ENCODE measurements at regions not wholly inside any gene's neighbourhood (a gene's known extent, or its start where the extent isn't known, plus 50 kb on each side); places are given as distances from the start of the nearest gene placed in this dataset.

DNA sequence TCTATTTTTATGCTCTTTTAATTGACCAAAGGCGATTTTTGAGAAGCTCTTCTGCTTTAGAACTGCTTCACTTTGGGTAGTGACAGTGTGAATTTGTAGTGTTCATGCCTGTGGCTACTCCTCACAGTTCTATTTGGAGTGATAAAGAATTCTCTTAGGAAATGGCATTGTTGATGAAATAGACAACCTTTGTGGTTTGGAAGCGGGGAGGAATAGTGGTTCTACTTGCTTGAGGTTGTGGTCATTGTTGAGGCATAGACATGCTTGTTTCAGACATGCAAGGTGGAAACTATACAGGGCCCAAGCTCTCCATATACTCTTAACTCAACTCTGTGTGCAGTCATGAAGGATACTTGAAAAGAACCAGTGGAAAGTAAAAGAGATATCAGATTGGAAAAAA, 481.1 kb upstream of the NEGR1 start:
- intact Hi-C loops (cut with micrococcal nuclease): no loop called here
- Histone ChIP-seq H3K79me2 (ENCODE audit: control insufficient read depth, insufficient read depth, low read length) (no peaks in the 10 kb centered on the region), H3K27me3 (replicated peaks in 1 of 4; ENCODE audit: control extremely low read depth in 1 of 4, control insufficient read depth in 3 of 4, insufficient read depth in 4 of 4, low read length in 3 of 4) (no peaks in the 10 kb centered on the region), H3K4me1 (ENCODE audit: control insufficient read depth in 2 of 2, insufficient read depth in 2 of 2, low read length in 2 of 2) (no peaks in the 10 kb centered on the region), H3K9me3 (ENCODE audit: control extremely low read depth in 1 of 3, control insufficient read depth in 2 of 3, insufficient read depth in 1 of 3, low read length in 2 of 3) (no peaks in the 10 kb centered on the region), H3K9ac (ENCODE audit: low read length) (no peak overlapping the region), H2AFZ (ENCODE audit: insufficient read depth, low read depth, low read length, poor library complexity, severe bottlenecking) (no peak overlapping the region), H3K36me3 (replicated peaks in 1 of 2; ENCODE audit: control extremely low read depth in 1 of 2, control insufficient read depth in 1 of 2, extremely low read depth in 1 of 2, insufficient read depth in 2 of 2, low read length in 1 of 2) (no peaks in the 10 kb centered on the region), H4K20me1 (ENCODE audit: control insufficient read depth, insufficient read depth, low read length, poor library complexity, severe bottlenecking) (no peaks in the 10 kb centered on the region), H3K27ac (ENCODE audit: low read length in 2 of 2) (no peak overlapping the region), H3K4me2 (replicated peaks; ENCODE audit: low read depth, low read length, poor library complexity, severe bottlenecking) (no peak overlapping the region), H3K4me3 (ENCODE audit: control extremely low read depth in 1 of 5, extremely low read depth in 1 of 5, insufficient read depth in 1 of 5, low read depth in 2 of 5, low read length in 4 of 5) (no peak overlapping the region)
- ChIA-PET CTCF (no interaction called here), POLR2A (no interaction called here)
- Mint-ChIP-seq H3K27ac (no peak overlapping the region), H3K9me3 (ENCODE audit: insufficient read depth) (peaks cover 5% of the 10 kb centered on the region), H3K4me1 (no peaks in the 10 kb centered on the region), H3K4me3 (no peak overlapping the region), H3K27me3 (no peaks in the 10 kb centered on the region)
- WGBS (ENCODE audit: insufficient coverage): no CpG with 5 or more reads among the region's 2 CpGs
- TF ChIP-seq EZH2 (IDR thresholded peaks at IDR 0.05; ENCODE audit: borderline replicate concordance, insufficient read depth, low read depth, low read length, poor library complexity, severe bottlenecking): no peak
- TF ChIP-seq, protein P1, sequence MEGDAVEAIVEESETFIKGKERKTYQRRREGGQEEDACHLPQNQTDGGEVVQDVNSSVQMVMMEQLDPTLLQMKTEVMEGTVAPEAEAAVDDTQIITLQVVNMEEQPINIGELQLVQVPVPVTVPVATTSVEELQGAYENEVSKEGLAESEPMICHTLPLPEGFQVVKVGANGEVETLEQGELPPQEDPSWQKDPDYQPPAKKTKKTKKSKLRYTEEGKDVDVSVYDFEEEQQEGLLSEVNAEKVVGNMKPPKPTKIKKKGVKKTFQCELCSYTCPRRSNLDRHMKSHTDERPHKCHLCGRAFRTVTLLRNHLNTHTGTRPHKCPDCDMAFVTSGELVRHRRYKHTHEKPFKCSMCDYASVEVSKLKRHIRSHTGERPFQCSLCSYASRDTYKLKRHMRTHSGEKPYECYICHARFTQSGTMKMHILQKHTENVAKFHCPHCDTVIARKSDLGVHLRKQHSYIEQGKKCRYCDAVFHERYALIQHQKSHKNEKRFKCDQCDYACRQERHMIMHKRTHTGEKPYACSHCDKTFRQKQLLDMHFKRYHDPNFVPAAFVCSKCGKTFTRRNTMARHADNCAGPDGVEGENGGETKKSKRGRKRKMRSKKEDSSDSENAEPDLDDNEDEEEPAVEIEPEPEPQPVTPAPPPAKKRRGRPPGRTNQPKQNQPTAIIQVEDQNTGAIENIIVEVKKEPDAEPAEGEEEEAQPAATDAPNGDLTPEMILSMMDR (IDR thresholded peaks at IDR 0.05): no peak
- no peak for ATAC-seq (ENCODE audit: low read depth)
- DNase-seq: no peak

DNA sequence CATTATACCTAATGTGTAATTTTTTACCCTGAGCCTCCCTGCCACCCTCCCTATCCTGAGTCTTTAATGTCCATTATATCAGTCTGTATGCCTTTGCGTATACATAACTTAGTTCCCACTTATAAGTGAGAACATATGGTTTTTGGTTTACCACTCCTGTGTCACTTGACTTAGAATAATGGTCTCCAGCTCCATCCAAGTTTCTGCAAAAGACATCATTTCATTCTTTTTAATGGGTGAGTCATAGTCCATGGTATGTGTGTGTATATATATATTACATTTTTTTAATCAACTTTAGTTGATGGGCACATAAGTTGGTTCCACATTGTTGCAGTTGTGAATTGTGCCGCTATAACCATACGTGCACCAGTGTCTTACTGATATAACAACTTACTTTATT, 477.1 kb upstream of the NEGR1 start:
- no peak overlapping the region for H3K4me2 ChIP-seq (replicated peaks; ENCODE audit: low read depth, low read length, poor library complexity, severe bottlenecking)
- no peak overlapping the region for H3K9ac ChIP-seq (ENCODE audit: low read length)
- H3K27ac ChIP-seq (ENCODE audit: low read length in 2 of 2): no peak overlapping the region
- DNase-seq (no peak), ATAC-seq (ENCODE audit: low read depth) (no peak)
- intact Hi-C loops (cut with micrococcal nuclease): no loop called here
- no peaks in the 10 kb centered on the region for H3K36me3 ChIP-seq (replicated peaks in 1 of 2; ENCODE audit: control extremely low read depth in 1 of 2, control insufficient read depth in 1 of 2, extremely low read depth in 1 of 2, insufficient read depth in 2 of 2, low read length in 1 of 2)
- Mint-ChIP-seq H3K27me3 (no peaks in the 10 kb centered on the region), H3K27ac (no peak overlapping the region), H3K9me3 (ENCODE audit: insufficient read depth) (peaks cover 5% of the 10 kb centered on the region), H3K4me3 (no peak overlapping the region), H3K4me1 (no peaks in the 10 kb centered on the region)
- no peaks in the 10 kb centered on the region for H3K4me1 ChIP-seq (ENCODE audit: control insufficient read depth in 2 of 2, insufficient read depth in 2 of 2, low read length in 2 of 2)
- no peak overlapping the region for H3K4me3 ChIP-seq (ENCODE audit: control extremely low read depth in 1 of 5, extremely low read depth in 1 of 5, insufficient read depth in 1 of 5, low read depth in 2 of 5, low read length in 4 of 5)
- ChIA-PET POLR2A (no interaction called here), CTCF (no interaction called here)
- H2AFZ ChIP-seq (ENCODE audit: insufficient read depth, low read depth, low read length, poor library complexity, severe bottlenecking): no peak overlapping the region
- no CpG with 5 or more reads among the region's 3 CpGs for WGBS (ENCODE audit: insufficient coverage)
- no peaks in the 10 kb centered on the region for H4K20me1 ChIP-seq (ENCODE audit: control insufficient read depth, insufficient read depth, low read length, poor library complexity, severe bottlenecking)
- TF ChIP-seq, protein P1 (IDR thresholded peaks at IDR 0.05): no peak
- TF ChIP-seq EZH2 (IDR thresholded peaks at IDR 0.05; ENCODE audit: borderline replicate concordance, insufficient read depth, low read depth, low read length, poor library complexity, severe bottlenecking): no peak
- no peaks in the 10 kb centered on the region for H3K27me3 ChIP-seq (replicated peaks in 1 of 4; ENCODE audit: control extremely low read depth in 1 of 4, control insufficient read depth in 3 of 4, insufficient read depth in 4 of 4, low read length in 3 of 4)
- no peaks in the 10 kb centered on the region for H3K79me2 ChIP-seq (ENCODE audit: control insufficient read depth, insufficient read depth, low read length)
- no peaks in the 10 kb centered on the region for H3K9me3 ChIP-seq (ENCODE audit: control extremely low read depth in 1 of 3, control insufficient read depth in 2 of 3, insufficient read depth in 1 of 3, low read length in 2 of 3)

Data from B cell (primary cell).